IPS-18a (cell line): ENCODE measurements at regions not wholly inside any gene's neighbourhood (a gene's known extent, or its start where the extent isn't known, plus 50 kb on each side); places are given as distances from the start of the nearest gene placed in this dataset.

Experiments
- H3K27ac ChIP-seq: one replicate; pipeline ENCODE4 v1.5.1; 2013; ENCODE audit warnings: low read length
- H3K27me3 ChIP-seq: one replicate; pipeline ENCODE4 v1.6.1; 2013; ENCODE audit warnings: mild to moderate bottlenecking, low read length; ENCODE audit not compliant: control insufficient read depth, insufficient read depth
- H3K36me3 ChIP-seq: one replicate; pipeline ENCODE4 v1.6.1; 2013; ENCODE audit warnings: low read depth, low read length; ENCODE audit not compliant: control insufficient read depth
- H3K4me1 ChIP-seq: one replicate; pipeline ENCODE4 v1.6.1; 2013; ENCODE audit warnings: low read depth, low read length; ENCODE audit not compliant: control insufficient read depth
- H3K4me3 ChIP-seq: one replicate; pipeline ENCODE4 v1.5.1; 2013; ENCODE audit warnings: low read length
- H3K9ac ChIP-seq: one replicate; pipeline ENCODE4 v1.6.1; 2013; ENCODE audit warnings: mild to moderate bottlenecking, low read length, moderate library complexity
- H3K9me3 ChIP-seq: one replicate; pipeline ENCODE4 v1.6.1; 2013; ENCODE audit warnings: low read depth, low read length; ENCODE audit not compliant: control insufficient read depth

DNA sequence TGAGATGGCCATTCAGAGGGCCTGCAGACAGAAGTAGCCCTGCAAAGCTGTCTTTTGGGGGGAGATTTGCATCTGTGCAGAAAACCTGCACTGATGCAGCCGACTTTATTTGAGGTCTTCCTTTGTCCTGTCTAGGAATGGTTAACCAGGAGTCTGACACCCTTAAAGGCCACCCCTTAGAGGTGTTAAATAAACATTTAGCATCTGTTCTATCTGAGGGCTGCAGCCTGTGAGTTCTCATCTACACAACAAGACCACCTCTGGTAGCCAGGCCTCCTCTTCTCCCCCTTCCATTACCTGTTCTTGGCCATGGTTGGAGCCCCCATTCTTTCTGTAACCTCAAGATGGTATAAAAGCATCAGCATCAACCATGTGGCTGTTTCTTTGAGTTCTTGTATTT, 214.4 kb upstream of the HS6ST1 start:
- Histone ChIP-seq H3K4me3 (no peak overlapping the region), H3K9me3 (no peaks in the 10 kb centered on the region), H3K9ac (no peak overlapping the region), H3K27ac (no peak overlapping the region), H3K4me1 (peaks cover 11% of the 10 kb centered on the region), H3K36me3 (no peaks in the 10 kb centered on the region), H3K27me3 (no peaks in the 10 kb centered on the region)

DNA sequence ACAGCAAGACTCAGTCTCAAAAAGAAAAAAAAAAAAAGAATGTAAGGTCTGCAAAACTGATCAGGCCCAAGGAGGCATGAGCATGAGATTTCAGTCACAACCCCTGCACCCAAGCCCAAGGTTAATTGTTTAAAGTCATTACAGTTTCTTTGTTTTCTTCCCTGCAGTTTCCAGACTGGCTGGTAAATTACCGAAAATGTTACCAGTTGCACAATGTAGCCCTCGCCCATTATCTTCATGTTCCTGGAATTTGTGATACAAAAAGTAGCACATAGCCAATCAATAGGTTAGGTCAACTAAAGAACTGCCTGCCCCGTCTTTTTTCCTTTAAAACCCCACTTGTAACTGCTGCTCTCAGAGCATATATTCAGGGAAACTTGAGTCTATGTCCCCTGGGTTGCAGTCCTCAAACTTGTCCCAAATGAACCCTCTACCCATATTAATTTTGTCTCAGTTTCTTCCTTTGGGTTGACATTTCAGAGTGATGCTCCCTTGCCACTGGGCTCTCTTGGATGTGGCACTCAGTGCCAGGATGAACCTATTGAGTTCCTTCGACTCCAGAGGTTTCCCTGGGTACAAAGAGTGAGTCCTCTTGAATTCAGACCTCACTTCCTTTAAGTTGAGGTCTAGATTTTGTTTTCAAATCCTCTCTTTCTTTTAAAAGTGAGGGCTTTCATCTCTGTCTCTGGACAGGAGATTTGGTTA, 216.2 kb upstream of the HS6ST1 start:
- H3K9ac ChIP-seq: no peak overlapping the region
- no peaks in the 10 kb centered on the region for H3K36me3 ChIP-seq
- H3K27me3 ChIP-seq: no peaks in the 10 kb centered on the region
- H3K4me3 ChIP-seq: no peak overlapping the region
- no peak overlapping the region for H3K27ac ChIP-seq
- peaks cover 15% of the 10 kb centered on the region for H3K4me1 ChIP-seq
- H3K9me3 ChIP-seq: no peaks in the 10 kb centered on the region

DNA sequence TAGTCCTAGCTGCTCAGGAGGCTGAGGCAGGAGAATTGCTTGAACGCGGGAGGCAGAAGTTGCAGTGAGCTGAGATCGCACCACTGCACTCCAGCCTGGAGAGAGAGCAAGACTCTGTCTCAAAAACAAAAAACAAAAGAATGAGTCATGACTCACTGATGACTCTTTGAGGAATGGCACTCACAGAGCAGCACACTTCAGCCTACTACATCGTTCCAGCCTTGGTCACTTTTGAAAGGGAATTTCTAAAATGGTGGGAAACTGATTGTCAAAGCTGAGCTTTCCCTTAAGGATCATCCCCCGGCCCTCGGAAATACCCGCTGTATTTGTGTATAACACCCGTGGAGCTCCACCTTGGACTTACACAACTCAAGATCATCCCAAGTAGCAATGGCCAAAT, 217.3 kb upstream of the HS6ST1 start:
- no peaks in the 10 kb centered on the region for H3K36me3 ChIP-seq
- no peak overlapping the region for H3K27ac ChIP-seq
- H3K27me3 ChIP-seq: no peaks in the 10 kb centered on the region
- no peak overlapping the region for H3K4me3 ChIP-seq
- H3K9me3 ChIP-seq: no peaks in the 10 kb centered on the region
- H3K9ac ChIP-seq: no peak overlapping the region
- peaks cover 15% of the 10 kb centered on the region for H3K4me1 ChIP-seq

DNA sequence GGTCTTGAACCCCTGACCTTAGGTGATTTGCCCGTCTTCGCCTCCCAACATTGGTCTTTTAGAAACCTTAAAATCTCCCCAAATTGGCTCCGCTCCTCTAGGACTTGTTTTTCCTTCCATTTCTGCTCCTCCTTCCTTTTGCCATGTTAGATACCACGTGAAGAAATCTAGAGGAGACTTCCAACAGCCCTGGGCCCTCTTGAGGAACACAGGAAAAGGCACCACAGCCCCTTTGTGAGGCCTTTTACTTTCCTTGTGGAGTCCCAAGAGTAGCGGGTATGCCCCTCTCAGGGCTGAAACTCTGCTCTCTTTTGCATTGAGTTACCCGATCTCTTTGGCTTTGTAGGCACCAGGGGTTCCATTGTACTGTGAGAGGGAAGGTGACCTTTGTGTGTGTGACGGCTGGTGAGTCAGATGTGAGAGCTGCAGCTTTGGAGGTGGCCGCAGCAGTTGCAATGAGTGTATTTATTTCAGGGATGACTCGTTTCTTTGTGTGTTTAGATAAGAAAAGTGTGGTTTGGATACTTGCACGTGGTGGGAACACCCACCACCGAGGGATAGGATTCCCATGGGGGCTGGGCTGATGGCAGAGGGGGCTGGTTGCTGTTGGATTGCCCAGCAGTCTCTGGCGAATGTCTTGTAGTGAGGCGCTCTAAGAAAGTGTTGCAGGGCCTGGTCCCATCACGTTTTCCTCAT, 218.4 kb upstream of the HS6ST1 start:
- Histone ChIP-seq H3K4me3 (peak overlapping the region; percentile 36), H3K36me3 (no peaks in the 10 kb centered on the region), H3K9ac (peak overlapping the region; percentile 21), H3K4me1 (peaks cover 15% of the 10 kb centered on the region), H3K27ac (peak overlapping the region; percentile 73), H3K9me3 (no peaks in the 10 kb centered on the region), H3K27me3 (no peaks in the 10 kb centered on the region)

DNA sequence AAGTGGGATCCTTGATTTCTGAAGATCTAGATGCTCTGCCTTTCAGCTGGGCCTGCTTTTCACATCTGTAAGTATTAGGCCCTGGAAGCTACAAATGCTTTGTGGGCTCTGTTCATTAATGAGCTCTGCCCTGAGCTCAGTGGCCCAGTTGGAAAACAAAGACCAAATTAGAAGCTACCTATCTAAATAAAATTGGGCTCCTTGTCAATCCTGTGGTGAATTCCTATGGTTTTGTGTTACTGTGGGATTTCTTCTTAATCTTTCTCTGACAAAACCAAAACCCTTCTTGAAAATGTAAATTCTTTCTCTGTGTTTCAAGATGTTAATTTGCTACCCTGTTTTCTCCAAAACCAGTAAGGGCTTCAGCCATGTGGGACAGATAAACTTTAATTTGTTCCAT, 219.0 kb upstream of the HS6ST1 start:
- no peaks in the 10 kb centered on the region for H3K9me3 ChIP-seq
- H3K36me3 ChIP-seq: no peaks in the 10 kb centered on the region
- no peaks in the 10 kb centered on the region for H3K27me3 ChIP-seq
- peaks cover 15% of the 10 kb centered on the region for H3K4me1 ChIP-seq
- H3K9ac ChIP-seq: peak overlapping the region; percentile 21
- H3K4me3 ChIP-seq: peak overlapping the region; percentile 36
- H3K27ac ChIP-seq: peak overlapping the region; percentile 73

DNA sequence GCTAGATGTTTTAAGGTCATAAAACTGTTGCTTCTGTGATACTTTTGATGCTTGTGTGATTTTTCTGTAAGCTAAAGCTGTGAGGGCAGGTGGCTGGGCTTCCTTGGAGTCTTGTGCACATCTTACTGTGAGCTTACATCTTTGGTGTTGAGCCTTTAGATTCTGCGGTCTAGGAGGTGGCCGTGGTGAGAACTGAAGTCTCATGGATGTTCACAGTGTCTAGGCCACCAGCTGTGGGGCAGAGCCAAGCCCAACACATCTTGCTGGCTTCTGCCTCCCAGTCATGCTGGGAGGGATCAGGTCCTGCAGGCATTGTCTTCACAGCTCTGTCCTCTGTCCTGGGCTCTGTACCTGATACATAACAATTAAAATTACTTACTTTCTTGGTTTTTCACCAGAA, 219.7 kb upstream of the HS6ST1 start:
- Histone ChIP-seq H3K27ac (no peak overlapping the region), H3K9me3 (no peaks in the 10 kb centered on the region), H3K4me1 (peaks cover 15% of the 10 kb centered on the region), H3K36me3 (no peaks in the 10 kb centered on the region), H3K4me3 (no peak overlapping the region), H3K9ac (no peak overlapping the region), H3K27me3 (no peaks in the 10 kb centered on the region)

DNA sequence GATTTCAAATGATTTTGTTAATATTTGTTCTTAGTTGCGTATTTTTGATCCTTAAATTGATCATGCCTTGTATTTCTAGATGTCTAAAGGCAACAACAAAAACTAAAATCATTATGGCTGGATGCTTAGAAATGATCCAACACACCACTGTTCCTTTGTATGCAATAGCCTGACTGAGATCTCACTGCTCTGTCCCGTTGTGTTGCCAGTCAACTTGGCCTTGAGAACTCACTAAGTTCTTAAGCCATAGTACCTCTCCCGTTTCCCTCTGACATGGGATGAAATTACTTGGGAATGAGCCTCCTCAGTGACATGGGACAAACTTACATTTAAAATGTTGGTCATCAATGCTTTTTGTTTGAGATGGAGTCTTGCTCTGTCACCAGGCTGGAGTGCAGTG, 222.0 kb upstream of the HS6ST1 start:
- Histone ChIP-seq H3K9ac (no peak overlapping the region), H3K4me1 (peaks cover 23% of the 10 kb centered on the region), H3K27ac (no peak overlapping the region), H3K9me3 (no peaks in the 10 kb centered on the region), H3K36me3 (no peaks in the 10 kb centered on the region), H3K4me3 (no peak overlapping the region), H3K27me3 (no peaks in the 10 kb centered on the region)

DNA sequence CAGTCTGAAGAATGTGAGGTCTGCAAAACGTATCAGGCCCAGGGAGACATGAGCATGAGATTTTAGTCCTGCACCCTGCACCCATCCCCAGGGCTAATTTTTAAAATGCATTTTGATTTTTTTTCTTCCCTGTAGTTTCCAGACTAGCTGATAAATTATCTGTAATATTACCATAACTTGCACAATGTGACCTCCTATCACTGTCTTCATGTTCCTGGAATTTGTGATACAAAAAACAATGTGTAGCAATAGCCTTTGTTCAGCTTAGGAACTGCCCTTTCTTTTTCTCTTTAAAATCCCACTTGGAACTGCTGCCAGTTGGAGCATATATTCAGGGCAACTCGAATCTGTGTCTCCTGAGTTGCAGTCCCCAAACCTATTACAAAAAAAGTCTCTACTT, 222.8 kb upstream of the HS6ST1 start:
- Histone ChIP-seq H3K36me3 (no peaks in the 10 kb centered on the region), H3K27ac (no peak overlapping the region), H3K27me3 (no peaks in the 10 kb centered on the region)

DNA sequence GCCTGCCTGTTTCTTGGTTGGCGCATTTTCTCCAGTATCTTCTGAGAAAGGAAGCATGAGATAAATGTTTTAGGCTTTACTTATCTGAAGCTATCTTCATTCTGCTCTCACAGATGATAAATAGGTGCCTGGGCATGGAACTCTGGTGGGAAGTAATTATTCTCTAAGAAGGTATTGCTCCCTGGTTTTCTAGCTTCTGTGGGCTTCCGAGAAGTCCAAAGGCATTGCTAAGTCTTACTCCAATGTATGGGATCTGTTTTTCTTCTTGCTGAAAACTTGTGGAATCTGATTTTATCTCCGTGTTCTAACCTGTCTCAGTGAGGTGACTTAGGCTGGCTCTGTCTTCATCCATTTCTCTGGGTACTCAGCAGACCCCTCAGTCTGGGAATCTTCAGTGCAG, 224.4 kb upstream of the HS6ST1 start:
- Histone ChIP-seq H3K9ac (no peak overlapping the region), H3K27ac (no peak overlapping the region), H3K4me3 (no peak overlapping the region), H3K4me1 (peaks cover 13% of the 10 kb centered on the region), H3K9me3 (no peaks in the 10 kb centered on the region), H3K36me3 (no peaks in the 10 kb centered on the region), H3K27me3 (no peaks in the 10 kb centered on the region)

More for the DNA sequence above, 222.8 kb upstream of the HS6ST1 start:
- H3K9ac ChIP-seq: no peak overlapping the region
- peaks cover 23% of the 10 kb centered on the region for H3K4me1 ChIP-seq
- no peak overlapping the region for H3K4me3 ChIP-seq
- H3K9me3 ChIP-seq: no peaks in the 10 kb centered on the region

DNA sequence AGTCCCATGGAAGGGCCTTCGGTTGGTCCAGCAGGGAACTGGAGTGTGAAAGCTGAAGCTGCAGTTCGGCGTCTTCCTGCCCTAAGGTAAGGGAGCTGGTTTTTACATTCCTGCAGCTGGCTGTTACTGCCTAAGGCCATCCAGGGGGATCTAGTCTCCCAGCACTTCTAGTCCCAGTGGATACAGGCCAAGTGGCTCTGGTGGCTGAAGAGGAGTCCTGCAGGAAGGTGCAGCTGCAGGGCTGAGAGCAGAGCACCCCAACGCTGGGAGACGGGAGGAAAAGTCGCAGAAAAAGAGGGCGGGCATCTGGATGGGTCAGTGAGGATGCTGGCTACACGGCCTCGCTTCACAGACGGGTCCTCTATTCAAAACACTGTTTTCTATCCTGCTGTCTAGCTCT, 225.0 kb upstream of the HS6ST1 start:
- H3K36me3 ChIP-seq: no peaks in the 10 kb centered on the region

DNA sequence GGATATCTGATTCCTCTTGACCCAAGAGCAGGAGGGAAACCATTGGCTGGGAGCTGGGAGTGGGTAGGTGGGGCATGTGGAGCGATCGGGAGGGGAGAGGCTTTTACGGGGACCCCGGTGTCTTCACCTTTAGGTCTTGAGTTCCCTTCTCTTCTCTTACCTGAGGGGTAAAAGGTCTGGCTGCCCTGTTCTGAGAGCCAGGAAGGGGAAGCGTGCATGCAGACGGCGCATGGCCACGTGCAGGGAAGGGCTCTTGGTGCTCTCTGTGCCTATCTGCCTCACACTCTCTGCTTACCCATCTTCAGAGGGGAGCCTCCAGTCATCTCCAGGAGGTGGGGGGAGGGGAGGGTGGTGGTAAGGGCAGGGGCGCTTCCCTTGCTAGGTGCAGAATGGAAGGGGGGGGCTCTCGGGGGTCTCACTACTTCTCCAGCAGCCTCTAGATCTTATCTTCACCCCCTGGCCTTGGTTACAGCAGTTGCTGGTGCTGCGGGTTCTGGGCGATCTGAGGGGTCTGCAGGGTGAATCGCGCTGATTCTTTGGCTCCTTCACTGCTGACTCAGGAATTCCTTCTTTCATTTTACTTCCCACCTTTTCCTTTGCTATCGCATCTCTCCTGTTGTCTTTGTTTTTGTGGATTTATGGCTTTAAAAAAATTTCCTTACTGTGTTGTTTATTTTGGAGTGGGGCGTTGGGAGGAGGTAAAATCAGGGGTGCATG, 225.8 kb upstream of the HS6ST1 start:
- H3K4me1 ChIP-seq: peaks cover 8% of the 10 kb centered on the region
- no peak overlapping the region for H3K4me3 ChIP-seq
- no peaks in the 10 kb centered on the region for H3K27me3 ChIP-seq
- H3K9me3 ChIP-seq: no peaks in the 10 kb centered on the region
- no peaks in the 10 kb centered on the region for H3K36me3 ChIP-seq
- H3K9ac ChIP-seq: no peak overlapping the region
- no peak overlapping the region for H3K27ac ChIP-seq

More for the DNA sequence above, 225.0 kb upstream of the HS6ST1 start:
- H3K27me3 ChIP-seq: no peaks in the 10 kb centered on the region
- no peak overlapping the region for H3K27ac ChIP-seq
- no peaks in the 10 kb centered on the region for H3K9me3 ChIP-seq
- no peak overlapping the region for H3K4me3 ChIP-seq
- H3K9ac ChIP-seq: no peak overlapping the region
- H3K4me1 ChIP-seq: peaks cover 8% of the 10 kb centered on the region
